H1 (cell line): ENCODE measurements at regions not wholly inside any gene's neighbourhood (a gene's known extent, or its start where the extent isn't known, plus 50 kb on each side); places are given as distances from the start of the nearest gene placed in this dataset.
"Not testable (repeated sequence)": the region's sequence is repeated elsewhere in the genome, so short reads cannot be mapped to it uniquely, and the experiment has no call there.

ENCODE experiments used
- CTCF ChIA-PET: fragments of 300-600 bp; sonication (Branson Sonifier 250); formaldehyde crosslinking; loops from one replicate; lab custom pipeline; 2021; ENCODE audit not compliant: partially characterized antibody; lab: Charles Lee
- POLR2A ChIA-PET: fragments of 300-600 bp; sonication (Branson Sonifier 250); formaldehyde crosslinking; loops from one replicate; lab custom pipeline; 2021; ENCODE audit warnings: inconsistent platforms; ENCODE audit not compliant: partially characterized antibody; lab: Charles Lee
- DNase-seq, 2 experiments: peaks; one replicate each; pipeline versions ENCODE4 v3.0.0 to v3.0.0-alpha.2; 2010 to 2022; ENCODE audit warnings: low spot score in 2 of 2, low read depth in 1 of 2, mixed read lengths in 1 of 2
- FAIRE-seq: peaks from 2 replicates; lab custom pipeline; 2011; peaks lifted over from hg19 to GRCh38; lab: Jason Lieb, UNC
- H2AFZ ChIP-seq: 2 replicates; pipeline ENCODE4 v1.8.1; 2012; ENCODE audit warnings: low read length, inconsistent platforms
- H2AK5ac ChIP-seq: 2 replicates; pipeline ENCODE4 v1.6.1; 2013; ENCODE audit warnings: low read depth, low read length
- H2BK120ac ChIP-seq: replicated peaks from 2 replicates; pipeline ENCODE3; 2013; ENCODE audit warnings: low read depth, low read length, inconsistent platforms
- H2BK12ac ChIP-seq: 2 replicates; pipeline ENCODE4 v1.6.1; 2013; ENCODE audit warnings: low read depth, low read length
- H2BK15ac ChIP-seq: 2 replicates; pipeline ENCODE4 v1.6.1; 2013; ENCODE audit warnings: low read length
- H2BK20ac ChIP-seq: 2 replicates; pipeline ENCODE4 v1.6.1; 2013; ENCODE audit warnings: low read length
- H2BK5ac ChIP-seq: 2 replicates; pipeline ENCODE4 v1.6.1; 2013; ENCODE audit warnings: low read depth, low read length
- H3K14ac ChIP-seq: 2 replicates; pipeline ENCODE4 v1.6.1; 2013; ENCODE audit warnings: inconsistent platforms; ENCODE audit not compliant: insufficient read length
- H3K18ac ChIP-seq: 2 replicates; pipeline ENCODE4 v1.6.1; 2013; ENCODE audit warnings: low read length; ENCODE audit errors: extremely low read depth
- H3K23ac ChIP-seq: 2 replicates; pipeline ENCODE4 v1.6.1; 2013; ENCODE audit warnings: inconsistent platforms; ENCODE audit not compliant: insufficient read length
- H3K23me2 ChIP-seq: 2 replicates; pipeline ENCODE4 v1.6.1; 2013; ENCODE audit warnings: low read depth, low read length
- H3K27ac ChIP-seq: 2 replicates; pipeline ENCODE4 v1.6.1; 2011; ENCODE audit warnings: low read depth, low read length, inconsistent platforms
- H3K27me3 ChIP-seq, 4 experiments: replicated peaks in 1 of 4; 1 replicate in 1 of 4; 2 replicates in 3 of 4; pipeline versions ENCODE4 v1.6.1 to v1.8.1; 2011 to 2013; ENCODE audit warnings: low read length in 3 of 4, mild to moderate bottlenecking in 3 of 4, inconsistent platforms in 2 of 4, mixed read lengths in 2 of 4, moderate library complexity in 1 of 4; ENCODE audit not compliant: control insufficient read depth in 3 of 4, insufficient read depth in 3 of 4; ENCODE audit errors: extremely low read depth in 1 of 4
- H3K36me3 ChIP-seq, 4 experiments: 2 replicates each; pipeline versions ENCODE4 v1.6.1 to v1.8.1; 2011 to 2013; ENCODE audit warnings: mild to moderate bottlenecking in 4 of 4, low read length in 3 of 4, moderate library complexity in 2 of 4, control low read depth in 1 of 4, inconsistent platforms in 1 of 4; ENCODE audit not compliant: insufficient read depth in 4 of 4, control insufficient read depth in 2 of 4
- H3K4ac ChIP-seq: replicated peaks from 2 replicates; pipeline ENCODE3; 2013; ENCODE audit warnings: low read length, low read depth, mixed read lengths, inconsistent platforms; ENCODE audit not compliant: insufficient read length
- H3K4me1 ChIP-seq, 4 experiments: replicated peaks in 1 of 4; 1 replicate in 1 of 4; 2 replicates in 3 of 4; pipeline versions ENCODE4 v1.6.1 to v1.8.1; 2011 to 2013; ENCODE audit warnings: low read length in 3 of 4, inconsistent platforms in 2 of 4, mixed read lengths in 1 of 4; ENCODE audit not compliant: insufficient read depth in 4 of 4, control insufficient read depth in 3 of 4
- H3K4me2 ChIP-seq, 2 experiments: 2 replicates each; pipeline versions ENCODE4 v1.6.1 to v1.8.1; 2011 to 2013; ENCODE audit warnings: low read depth in 2 of 2, low read length in 2 of 2, control low read depth in 1 of 2, inconsistent platforms in 1 of 2, mild to moderate bottlenecking in 1 of 2; ENCODE audit not compliant: insufficient read depth in 1 of 2
- H3K4me3 ChIP-seq, 4 experiments: fragments of 200-600, 300-600 bp in 1 of 4; sonication (generic), shearing (Covaris generic), sonication (Bioruptor Twin) in 1 of 4; 2 replicates each; pipeline versions ENCODE4 v1.5.1 to v1.8.1; 2011 to 2016; ENCODE audit warnings: low read length in 4 of 4, low read depth in 3 of 4, control low read depth in 2 of 4, inconsistent platforms in 2 of 4, mild to moderate bottlenecking in 2 of 4, mixed read lengths in 1 of 4, moderate library complexity in 1 of 4; ENCODE audit not compliant: insufficient read depth in 2 of 4; ENCODE audit errors: extremely low read depth in 1 of 4
- H3K56ac ChIP-seq: replicated peaks from 2 replicates; pipeline ENCODE3; 2013; ENCODE audit warnings: low read depth, mild to moderate bottlenecking, mixed read lengths, low read length, inconsistent platforms; ENCODE audit not compliant: insufficient read length
- H3K79me1 ChIP-seq: 2 replicates; pipeline ENCODE4 v1.6.1; 2013; ENCODE audit warnings: low read depth, low read length, control low read depth
- H3K79me2 ChIP-seq, 2 experiments: 2 replicates each; pipeline versions ENCODE4 v1.6.1 to v1.8.1; 2012 to 2013; ENCODE audit warnings: low read length in 2 of 2, mild to moderate bottlenecking in 2 of 2, inconsistent platforms in 1 of 2; ENCODE audit not compliant: insufficient read depth in 2 of 2, control insufficient read depth in 1 of 2
- H3K9ac ChIP-seq, 4 experiments: replicated peaks in 1 of 4; 1 replicate in 1 of 4; 2 replicates in 3 of 4; pipeline versions ENCODE4 v1.6.1 to v1.8.1; 2011 to 2013; ENCODE audit warnings: low read depth in 3 of 4, low read length in 3 of 4, control low read depth in 2 of 4, mild to moderate bottlenecking in 2 of 4, moderate library complexity in 2 of 4, inconsistent platforms in 1 of 4; ENCODE audit errors: extremely low read depth in 1 of 4
- H3K9me3 ChIP-seq, 2 experiments: 2 replicates each; pipeline versions ENCODE4 v1.6.1 to v1.8.1; 2012 to 2013; ENCODE audit warnings: mild to moderate bottlenecking in 2 of 2, moderate library complexity in 2 of 2, control low read depth in 1 of 2, inconsistent platforms in 1 of 2, low read depth in 1 of 2, low read length in 1 of 2, mixed read lengths in 1 of 2; ENCODE audit not compliant: insufficient read depth in 2 of 2
- H4K20me1 ChIP-seq, 2 experiments: replicated peaks in 1 of 2; 2 replicates each; pipeline versions ENCODE3 to v1.8.1; 2011 to 2013; ENCODE audit warnings: inconsistent platforms in 2 of 2, low read length in 2 of 2, mild to moderate bottlenecking in 1 of 2; ENCODE audit not compliant: insufficient read depth in 2 of 2, control insufficient read depth in 1 of 2
- H4K5ac ChIP-seq: 2 replicates; pipeline ENCODE4 v1.6.1; 2013; ENCODE audit warnings: low read length, low read depth, mixed read lengths, inconsistent platforms; ENCODE audit not compliant: insufficient read length
- H4K8ac ChIP-seq: 2 replicates; pipeline ENCODE4 v1.8.0; 2013; ENCODE audit warnings: mild to moderate bottlenecking, moderate library complexity, low read length, inconsistent platforms; ENCODE audit not compliant: insufficient read depth; ENCODE audit errors: extremely low read depth
- H4K91ac ChIP-seq: replicated peaks from 2 replicates; pipeline ENCODE3; 2013; ENCODE audit warnings: low read length, mixed read lengths, inconsistent platforms; ENCODE audit not compliant: insufficient read length
- CTCF ChIP-seq, 3 experiments: IDR thresholded peaks; 1 replicate in 2 of 3; 2 replicates in 1 of 3; pipeline versions ENCODE4 v1.5.1 to v1.6.1; 2011; ENCODE audit warnings: low read length in 3 of 3, mild to moderate bottlenecking in 3 of 3, inconsistent platforms in 2 of 3, low read depth in 1 of 3, moderate library complexity in 1 of 3; ENCODE audit not compliant: insufficient read depth in 1 of 3; ENCODE audit errors: control extremely low read depth in 1 of 3
- RAD21 ChIP-seq, 2 experiments: IDR thresholded peaks in 1 of 2; conservative IDR thresholded peaks in 1 of 2; 2 replicates each; pipeline ENCODE4 v1.6.1; 2011; ENCODE audit warnings: low read depth in 2 of 2, low read length in 2 of 2, improper control_type of control experiment in 1 of 2, inconsistent platforms in 1 of 2, mild to moderate bottlenecking in 1 of 2, moderate library complexity in 1 of 2
- WGBS, 2 experiments: shearing (Covaris generic) in 1 of 2; methylation state at CpG; one replicate each; pipeline versions ENCODE4 v1.1.6 to v1.1.7; 2013 to 2015; ENCODE audit warnings: low lambda C conversion rate in 2 of 2, mixed read lengths in 2 of 2, inconsistent platforms in 1 of 2, low coverage in 1 of 2, missing lambda C conversion rate in 1 of 2; ENCODE audit not compliant: insufficient replicate concordance in 2 of 2, insufficient coverage in 1 of 2, insufficient read length in 1 of 2; ENCODE audit errors: extremely low coverage in 1 of 2, missing lambda C conversion rate in 1 of 2; 5-methylcytosine and 5-hydroxymethylcytosine counted together

- H4K91ac ChIP-seq, H3K14ac ChIP-seq, H4K20me1 ChIP-seq, H3K4me3 ChIP-seq, H3K9me3 ChIP-seq, H3K36me3 ChIP-seq, H2AK5ac ChIP-seq, FAIRE-seq, H4K8ac ChIP-seq, H3K56ac ChIP-seq, H3K4me2 ChIP-seq, H3K18ac ChIP-seq, H2BK12ac ChIP-seq, POLR2A ChIA-PET, H2BK5ac ChIP-seq, H3K27me3 ChIP-seq, H2AFZ ChIP-seq, H3K79me1 ChIP-seq, H3K4me1 ChIP-seq, H3K27ac ChIP-seq, H3K9ac ChIP-seq, H3K23ac ChIP-seq, CTCF ChIA-PET, H2BK20ac ChIP-seq, H3K79me2 ChIP-seq, H3K23me2 ChIP-seq, H3K4ac ChIP-seq, H2BK15ac ChIP-seq, H2BK120ac ChIP-seq, H4K5ac ChIP-seq: not testable (repeated sequence)
- peak; percentile 34 to 45; a peak in 3 of 4 replicates for TF ChIP-seq RAD21 (IDR thresholded peaks at IDR 0.05 in 1 of 2, conservative IDR thresholded peaks at IDR 0.05 in 1 of 2; ENCODE audit: low read depth in 2 of 2, low read length in 2 of 2)
- peak in 1 of 3 experiments; percentile 12; a peak in 2 of 4 replicates for TF ChIP-seq CTCF (IDR thresholded peaks at IDR 0.05; ENCODE audit: control extremely low read depth in 1 of 3, insufficient read depth in 1 of 3, low read depth in 1 of 3, low read length in 3 of 3)
- peak in 1 of 2 experiments; percentile 19 for DNase-seq
- 65% methylated on average over 4 of the region's 5 CpGs; no CpG with 5 or more reads in 1 of the 2 experiments for WGBS, 2 experiments
Observed at GRCh38 chr9:67066140-67066539, 73.8 kb upstream of the SPATA31A3 start.
